ENCODE measurements at regions not wholly inside any gene's neighbourhood (a gene's known extent, or its start where the extent isn't known, plus 50 kb on each side); places are given as distances from the start of the nearest gene placed in this dataset.

- TF ChIP-seq ZBTB33 (CRISPR knock-in tag; IDR thresholded peaks at IDR 0.05): no peak
- no peak for TF ChIP-seq DBP (CRISPR knock-in tag; IDR thresholded peaks at IDR 0.05; ENCODE audit: not compliant biosample characterization)
- no peak for TF ChIP-seq THAP9 (CRISPR knock-in tag; IDR thresholded peaks at IDR 0.05; ENCODE audit: borderline replicate concordance)
- no peak for TF ChIP-seq ZBTB7B (CRISPR knock-in tag; IDR thresholded peaks at IDR 0.05)
These were observed 619.9 kb upstream of the SLIT2 start for GRCh38 chr4:19631814-19632213.

Data from HepG2 (cell line).